ENCODE measurements at regions not wholly inside any gene's neighbourhood (a gene's known extent, or its start where the extent isn't known, plus 50 kb on each side); places are given as distances from the start of the nearest gene placed in this dataset.

GRCh38 chr2:66174491-66174890 lies 260.4 kb upstream of the MEIS1 start:
- peaks cover 25% of the 10 kb centered on the region for H3K4me1 Mint-ChIP-seq
- H3K9me3 Mint-ChIP-seq, result peaks cover 14% of the 10 kb centered on the region
- no peak for DNase-seq (ENCODE audit: low spot score in 2 of 2, unreplicated experiment in 2 of 2)
- H3K27ac Mint-ChIP-seq, result no peak overlapping the region
- TF ChIP-seq, protein P1, sequence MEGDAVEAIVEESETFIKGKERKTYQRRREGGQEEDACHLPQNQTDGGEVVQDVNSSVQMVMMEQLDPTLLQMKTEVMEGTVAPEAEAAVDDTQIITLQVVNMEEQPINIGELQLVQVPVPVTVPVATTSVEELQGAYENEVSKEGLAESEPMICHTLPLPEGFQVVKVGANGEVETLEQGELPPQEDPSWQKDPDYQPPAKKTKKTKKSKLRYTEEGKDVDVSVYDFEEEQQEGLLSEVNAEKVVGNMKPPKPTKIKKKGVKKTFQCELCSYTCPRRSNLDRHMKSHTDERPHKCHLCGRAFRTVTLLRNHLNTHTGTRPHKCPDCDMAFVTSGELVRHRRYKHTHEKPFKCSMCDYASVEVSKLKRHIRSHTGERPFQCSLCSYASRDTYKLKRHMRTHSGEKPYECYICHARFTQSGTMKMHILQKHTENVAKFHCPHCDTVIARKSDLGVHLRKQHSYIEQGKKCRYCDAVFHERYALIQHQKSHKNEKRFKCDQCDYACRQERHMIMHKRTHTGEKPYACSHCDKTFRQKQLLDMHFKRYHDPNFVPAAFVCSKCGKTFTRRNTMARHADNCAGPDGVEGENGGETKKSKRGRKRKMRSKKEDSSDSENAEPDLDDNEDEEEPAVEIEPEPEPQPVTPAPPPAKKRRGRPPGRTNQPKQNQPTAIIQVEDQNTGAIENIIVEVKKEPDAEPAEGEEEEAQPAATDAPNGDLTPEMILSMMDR (IDR thresholded peaks at IDR 0.05; ENCODE audit: unreplicated experiment), result no peak
- no peaks in the 10 kb centered on the region for H3K27me3 Mint-ChIP-seq (ENCODE audit: low read depth)
- no peak overlapping the region for H3K4me3 Mint-ChIP-seq
- peaks cover 3% of the 10 kb centered on the region for H3K36me3 Mint-ChIP-seq

GRCh38 chr2:66173645-66174044 lies 261.3 kb upstream of the MEIS1 start:
- DNase-seq (ENCODE audit: low spot score in 2 of 2, unreplicated experiment in 2 of 2), result no peak
- H3K27me3 Mint-ChIP-seq (ENCODE audit: low read depth), result no peaks in the 10 kb centered on the region
- TF ChIP-seq, protein P1 (IDR thresholded peaks at IDR 0.05; ENCODE audit: unreplicated experiment), result no peak
- H3K4me3 Mint-ChIP-seq, result no peak overlapping the region
- peaks cover 14% of the 10 kb centered on the region for H3K9me3 Mint-ChIP-seq
- H3K36me3 Mint-ChIP-seq, result peaks cover 3% of the 10 kb centered on the region
- H3K4me1 Mint-ChIP-seq, result peaks cover 25% of the 10 kb centered on the region
- no peak overlapping the region for H3K27ac Mint-ChIP-seq

DNA sequence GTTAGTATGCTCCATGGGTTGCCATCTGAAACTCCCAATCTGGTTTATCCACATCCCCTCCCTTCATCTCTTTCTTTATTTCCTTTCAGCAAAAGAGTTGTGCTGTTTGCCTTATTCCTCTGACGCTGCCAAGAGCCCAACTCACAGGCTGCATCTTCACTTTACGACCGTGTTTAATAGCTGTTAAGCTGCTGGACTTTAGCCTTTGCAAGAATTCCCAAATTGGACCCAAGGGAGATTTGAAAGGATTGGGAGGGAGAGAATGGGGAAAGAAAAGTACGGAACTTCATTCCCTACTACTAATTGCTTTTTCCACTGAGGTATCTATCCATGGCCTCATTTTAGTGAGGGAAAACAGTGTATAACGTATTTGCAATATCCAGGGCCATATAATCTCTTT lies 263.4 kb upstream of the MEIS1 start:
- Mint-ChIP-seq H3K4me1 (peaks cover 31% of the 10 kb centered on the region), H3K36me3 (no peaks in the 10 kb centered on the region), H3K9me3 (peaks cover 9% of the 10 kb centered on the region), H3K27me3 (ENCODE audit: low read depth) (no peaks in the 10 kb centered on the region), H3K4me3 (no peak overlapping the region), H3K27ac (no peak overlapping the region)
- TF ChIP-seq, protein P1 (IDR thresholded peaks at IDR 0.05; ENCODE audit: unreplicated experiment), result no peak
- no peak for DNase-seq (ENCODE audit: low spot score in 2 of 2, unreplicated experiment in 2 of 2)

GRCh38 chr2:66170744-66171330 lies 264.1 kb upstream of the MEIS1 start:
- no peaks in the 10 kb centered on the region for H3K27me3 Mint-ChIP-seq (ENCODE audit: low read depth)
- no peak for DNase-seq (ENCODE audit: low spot score in 2 of 2, unreplicated experiment in 2 of 2)
- H3K4me3 Mint-ChIP-seq, result no peak overlapping the region
- H3K36me3 Mint-ChIP-seq, result peaks cover 1% of the 10 kb centered on the region
- no peak overlapping the region for H3K27ac Mint-ChIP-seq
- peaks cover 31% of the 10 kb centered on the region for H3K4me1 Mint-ChIP-seq
- TF ChIP-seq, protein P1 (IDR thresholded peaks at IDR 0.05; ENCODE audit: unreplicated experiment), result no peak
- H3K9me3 Mint-ChIP-seq, result peaks cover 9% of the 10 kb centered on the region

DNA sequence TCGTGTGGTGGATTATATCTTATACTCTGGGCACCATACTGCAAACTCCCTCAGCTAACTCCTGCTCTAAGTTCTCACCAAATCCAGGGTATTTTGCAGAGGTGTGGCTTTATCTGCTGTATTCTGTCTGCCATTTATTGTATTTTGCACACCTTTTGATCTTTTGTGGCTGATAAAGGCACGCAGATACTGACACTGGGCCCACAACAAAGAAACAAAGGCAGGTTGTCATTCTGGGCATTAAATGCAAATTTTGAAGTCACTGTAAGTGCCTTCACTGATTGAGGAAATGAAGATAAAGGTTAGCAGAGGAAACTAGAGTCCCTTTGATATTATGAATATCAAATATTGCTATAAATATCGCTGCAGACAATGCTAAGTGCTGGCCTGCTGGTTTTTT lies 265.8 kb upstream of the MEIS1 start:
- no peak for DNase-seq (ENCODE audit: low spot score in 2 of 2, unreplicated experiment in 2 of 2)
- TF ChIP-seq, protein P1 (IDR thresholded peaks at IDR 0.05; ENCODE audit: unreplicated experiment), result no peak
- Mint-ChIP-seq H3K4me3 (no peak overlapping the region), H3K9me3 (peaks cover 10% of the 10 kb centered on the region), H3K36me3 (peaks cover 1% of the 10 kb centered on the region), H3K4me1 (peaks cover 27% of the 10 kb centered on the region), H3K27ac (no peak overlapping the region), H3K27me3 (ENCODE audit: low read depth) (no peaks in the 10 kb centered on the region)

DNA sequence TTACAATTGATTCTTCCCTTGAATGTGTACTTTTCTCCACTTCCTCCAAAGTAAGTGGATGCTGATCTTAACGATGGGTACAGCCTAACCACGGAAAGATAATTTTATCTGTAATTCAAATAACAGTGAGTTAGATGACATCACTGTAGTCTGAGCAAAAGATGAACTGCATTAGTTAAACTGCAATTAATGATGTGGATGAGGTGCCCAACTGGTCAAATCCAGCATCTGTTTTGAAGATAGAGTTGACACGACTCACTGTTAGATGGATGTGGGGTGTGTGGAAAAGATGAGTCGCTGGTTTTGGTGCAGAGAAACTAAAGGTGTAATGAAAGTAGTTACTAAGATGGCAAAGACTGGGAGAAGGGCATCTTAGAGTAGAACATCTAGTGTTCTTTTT lies 270.5 kb upstream of the MEIS1 start:
- Mint-ChIP-seq H3K4me3 (no peak overlapping the region), H3K27ac (no peak overlapping the region), H3K27me3 (ENCODE audit: low read depth) (no peaks in the 10 kb centered on the region), H3K9me3 (peaks cover 28% of the 10 kb centered on the region), H3K4me1 (peaks cover 6% of the 10 kb centered on the region), H3K36me3 (peaks cover 5% of the 10 kb centered on the region)
- TF ChIP-seq, protein P1 (IDR thresholded peaks at IDR 0.05; ENCODE audit: unreplicated experiment), result no peak
- no peak for DNase-seq (ENCODE audit: low spot score in 2 of 2, unreplicated experiment in 2 of 2)

Measured in mesothelial cell of epicardium (in vitro differentiated cells).